Type B pancreatic cell (in vitro differentiated cells): ENCODE measurements at regions not wholly inside any gene's neighbourhood (a gene's known extent, or its start where the extent isn't known, plus 50 kb on each side); places are given as distances from the start of the nearest gene placed in this dataset.

Experiments used
- DNase-seq: peaks from one replicate; pipeline ENCODE4 v3.0.0; 2021; ENCODE audit warnings: mixed read lengths; ENCODE audit not compliant: unreplicated experiment; ENCODE audit errors: extremely low spot score
- H3K27ac Mint-ChIP-seq: 2 replicates; pipeline ENCODE4 v1.8.0; 2021; ENCODE audit warnings: mild to moderate bottlenecking, mixed read lengths
- H3K27me3 Mint-ChIP-seq: 2 replicates; pipeline ENCODE4 v1.8.0; 2021; ENCODE audit warnings: mixed read lengths
- H3K36me3 Mint-ChIP-seq: 2 replicates; pipeline ENCODE4 v1.8.0; 2021; ENCODE audit warnings: mixed read lengths
- H3K4me1 Mint-ChIP-seq: one replicate; pipeline ENCODE4 v1.8.0; 2021; ENCODE audit warnings: mixed read lengths; ENCODE audit not compliant: unreplicated experiment
- H3K4me3 Mint-ChIP-seq: 2 replicates; pipeline ENCODE4 v1.8.0; 2021; ENCODE audit warnings: mild to moderate bottlenecking, mixed read lengths
- H3K9me3 Mint-ChIP-seq: 2 replicates; pipeline ENCODE4 v1.8.0; 2021; ENCODE audit warnings: mixed read lengths
- CTCF ChIP-seq: fragments of 200-600 bp; sonication (generic); conservative IDR thresholded peaks from 2 replicates; pipeline ENCODE4 v1.5.0; 2021; ENCODE audit warnings: antibody characterized with exemption, mild to moderate bottlenecking

GRCh38 chr4:175109933-175110332, 191.8 kb downstream of the ADAM29 start:
- no peak for DNase-seq
- no peak for TF ChIP-seq CTCF
- no peaks in the 10 kb centered on the region for H3K36me3 Mint-ChIP-seq
- no peak overlapping the region for H3K4me3 Mint-ChIP-seq
- no peak overlapping the region for H3K27ac Mint-ChIP-seq
- no peaks in the 10 kb centered on the region for H3K9me3 Mint-ChIP-seq
- H3K27me3 Mint-ChIP-seq, result no peaks in the 10 kb centered on the region
- no peaks in the 10 kb centered on the region for H3K4me1 Mint-ChIP-seq

GRCh38 chr4:175125410-175126068, 207.4 kb downstream of the ADAM29 start:
- no peak overlapping the region for H3K4me3 Mint-ChIP-seq
- no peaks in the 10 kb centered on the region for H3K36me3 Mint-ChIP-seq
- no peak for TF ChIP-seq CTCF
- H3K4me1 Mint-ChIP-seq, result no peaks in the 10 kb centered on the region
- no peak for DNase-seq
- no peak overlapping the region for H3K27ac Mint-ChIP-seq
- no peaks in the 10 kb centered on the region for H3K27me3 Mint-ChIP-seq
- H3K9me3 Mint-ChIP-seq, result no peaks in the 10 kb centered on the region

- no peak for TF ChIP-seq CTCF
- Mint-ChIP-seq H3K27me3 (no peaks in the 10 kb centered on the region), H3K27ac (no peak overlapping the region), H3K9me3 (no peaks in the 10 kb centered on the region), H3K4me1 (no peaks in the 10 kb centered on the region), H3K4me3 (no peak overlapping the region), H3K36me3 (no peaks in the 10 kb centered on the region)
- no peak for DNase-seq
Observed at GRCh38 chr4:175127314-175127713, 209.2 kb downstream of the ADAM29 start.

- no peaks in the 10 kb centered on the region for H3K36me3 Mint-ChIP-seq
Observed at GRCh38 chr4:175129797-175130196, 211.6 kb downstream of the ADAM29 start.

GRCh38 chr4:175139205-175139604, 221.0 kb downstream of the ADAM29 start:
- TF ChIP-seq CTCF, result no peak
- Mint-ChIP-seq H3K36me3 (no peaks in the 10 kb centered on the region), H3K27me3 (no peaks in the 10 kb centered on the region), H3K4me1 (no peaks in the 10 kb centered on the region), H3K9me3 (no peaks in the 10 kb centered on the region), H3K27ac (no peak overlapping the region), H3K4me3 (no peak overlapping the region)
- no peak for DNase-seq

More at GRCh38 chr4:175129797-175130196, 211.6 kb downstream of the ADAM29 start:
- H3K4me3 Mint-ChIP-seq, result no peak overlapping the region
- no peaks in the 10 kb centered on the region for H3K4me1 Mint-ChIP-seq
- no peaks in the 10 kb centered on the region for H3K27me3 Mint-ChIP-seq
- no peak for TF ChIP-seq CTCF
- no peak overlapping the region for H3K27ac Mint-ChIP-seq
- DNase-seq, result no peak
- no peaks in the 10 kb centered on the region for H3K9me3 Mint-ChIP-seq

GRCh38 chr4:175143116-175143515, 225.0 kb downstream of the ADAM29 start:
- Mint-ChIP-seq H3K27me3 (no peaks in the 10 kb centered on the region), H3K9me3 (no peaks in the 10 kb centered on the region), H3K4me3 (no peak overlapping the region), H3K4me1 (no peaks in the 10 kb centered on the region), H3K27ac (no peak overlapping the region), H3K36me3 (no peaks in the 10 kb centered on the region)
- no peak for DNase-seq
- no peak for TF ChIP-seq CTCF
